GM12878 (cell line): ENCODE measurements at regions not wholly inside any gene's neighbourhood (a gene's known extent, or its start where the extent isn't known, plus 50 kb on each side); places are given as distances from the start of the nearest gene placed in this dataset.

Experiments
- ATAC-seq: fragments of 200-7000 bp; cut with Tn5 transposase; 3 replicates; pipeline ENCODE4 v1.9.1; 2020; ENCODE audit warnings: mild to moderate bottlenecking, moderate library complexity
- BruUV-seq: library from RNA; stranded (reverse); fragments of 400-500 nt; replicated peaks from 2 replicates; lab custom pipeline; 2021; lab: Mats Ljungman, UMichigan
- CTCF ChIA-PET: fragments of 300-600 bp; sonication (Branson Sonifier 250); formaldehyde crosslinking; extraction: SDS; loops from one replicate; lab custom pipeline; 2021; ENCODE audit warnings: inconsistent platforms; lab: Yijun Ruan, JAX
- POLR2A ChIA-PET: fragments of 350-600 bp; formaldehyde crosslinking; extraction: SDS; loops from one replicate; lab custom pipeline; 2021; ENCODE audit warnings: inconsistent platforms; lab: Charles Lee
- RAD21 ChIA-PET: fragments of 300-600 bp; sonication (Branson Sonifier 250); formaldehyde crosslinking; loops from one replicate; lab custom pipeline; 2023; ENCODE audit warnings: antibody characterized with exemption; ENCODE audit not compliant: unreplicated experiment; lab: Charles Lee
- SMC1A ChIA-PET: fragments of 300-600 bp; sonication (Branson Sonifier 250); formaldehyde crosslinking; loops from one replicate; lab custom pipeline; 2023; ENCODE audit not compliant: unreplicated experiment, uncharacterized antibody; lab: Charles Lee
- DNase-seq: peaks from one replicate; pipeline ENCODE4 v3.0.0-alpha.2; 2011; ENCODE audit warnings: low read depth, low spot score
- FAIRE-seq: peaks from 3 replicates; lab custom pipeline; 2011; peaks lifted over from hg19 to GRCh38; lab: Jason Lieb, UNC
- H2AFZ ChIP-seq: 2 replicates; pipeline ENCODE4 v1.6.0; 2011; ENCODE audit warnings: low read depth, low read length, control low read depth; ENCODE audit not compliant: control insufficient read depth
- H3K27ac ChIP-seq: 2 replicates; pipeline ENCODE4 v1.5.1; 2011; ENCODE audit warnings: control low read depth; ENCODE audit not compliant: control insufficient read depth, insufficient read depth
- H3K27me3 ChIP-seq, 2 experiments: replicated peaks in 1 of 2; 2 replicates each; pipeline versions ENCODE4 v1.6.0 to v1.6.1; 2011; ENCODE audit warnings: low read length in 1 of 2; ENCODE audit not compliant: control insufficient read depth in 2 of 2, insufficient read depth in 2 of 2
- H3K36me3 ChIP-seq, 2 experiments: 2 replicates each; pipeline ENCODE4 v1.5.1; 2011; ENCODE audit warnings: low read length in 1 of 2; ENCODE audit not compliant: control insufficient read depth in 2 of 2, insufficient read depth in 2 of 2
- H3K4me1 ChIP-seq: 2 replicates; pipeline ENCODE4 v1.6.1; 2011; ENCODE audit warnings: mild to moderate bottlenecking, low read length, moderate library complexity, mixed read lengths; ENCODE audit not compliant: control insufficient read depth, insufficient read depth
- H3K4me2 ChIP-seq: 2 replicates; pipeline ENCODE4 v1.6.0; 2011; ENCODE audit warnings: control low read depth; ENCODE audit not compliant: control insufficient read depth, insufficient read depth
- H3K4me3 ChIP-seq: fragments of 200-600 bp; sonication (generic); 2 replicates; pipeline ENCODE4 v1.5.1; 2016
- H3K79me2 ChIP-seq: 2 replicates; pipeline ENCODE4 v1.6.0; 2011; ENCODE audit warnings: low read length; ENCODE audit not compliant: control insufficient read depth, insufficient read depth
- H3K9ac ChIP-seq: 2 replicates; pipeline ENCODE4 v1.8.0; 2011; ENCODE audit warnings: low read length, control low read depth, mixed read lengths; ENCODE audit not compliant: control insufficient read depth, insufficient read depth
- H3K9me3 ChIP-seq: replicated peaks from 3 replicates; pipeline ENCODE4 v1.5.1; 2011; ENCODE audit warnings: mild to moderate bottlenecking, low read length; ENCODE audit not compliant: control insufficient read depth, insufficient read depth
- H4K20me1 ChIP-seq: 2 replicates; pipeline ENCODE4 v1.6.0; 2011; ENCODE audit not compliant: control insufficient read depth, insufficient read depth
- CHD1 ChIP-seq: IDR thresholded peaks from 2 replicates; pipeline ENCODE4 v1.6.1; 2012; ENCODE audit warnings: low read depth, low read length, improper control_type of control experiment
- CHD4 ChIP-seq: fragments of 200-600 bp; sonication (generic); IDR thresholded peaks from 2 replicates; pipeline ENCODE4 v1.6.1; 2016; ENCODE audit warnings: mild to moderate bottlenecking
- ETV6 ChIP-seq, 2 experiments: fragments of 450-650 bp in 1 of 2; IDR thresholded peaks in 1 of 2; conservative IDR thresholded peaks in 1 of 2; 2 replicates each; pipeline ENCODE4 v1.6.1; 2014; ENCODE audit warnings: antibody characterized with exemption in 1 of 2, borderline replicate concordance in 1 of 2, low read depth in 1 of 2, mild to moderate bottlenecking in 1 of 2, moderate library complexity in 1 of 2
- MYC ChIP-seq: IDR thresholded peaks from 2 replicates; pipeline ENCODE4 v1.6.1; 2011; ENCODE audit warnings: mild to moderate bottlenecking, low read length, moderate library complexity, inconsistent platforms; ENCODE audit not compliant: insufficient read depth, insufficient replicate concordance, insufficient read length, severe bottlenecking
- RB1 ChIP-seq: fragments of 450-650 bp; formaldehyde crosslinking; IDR thresholded peaks from 2 replicates; pipeline ENCODE4 v1.6.1; 2017; ENCODE audit warnings: mild to moderate bottlenecking, borderline replicate concordance
- RELA ChIP-seq: fragments of 450-650 bp; IDR thresholded peaks from 2 replicates; pipeline ENCODE4 v1.8.0; 2014; ENCODE audit warnings: borderline replicate concordance; ENCODE audit not compliant: partially characterized antibody
- ZNF217 ChIP-seq: fragments of 450-650 bp; IDR thresholded peaks from 2 replicates; pipeline ENCODE4 v1.6.1; 2017; ENCODE audit warnings: antibody characterized with exemption, mild to moderate bottlenecking
- ZNF24 ChIP-seq: fragments of 450-650 bp; IDR thresholded peaks from 2 replicates; pipeline ENCODE4 v1.6.1; 2017; ENCODE audit warnings: antibody characterized with exemption, mild to moderate bottlenecking
- ZZZ3 ChIP-seq: IDR thresholded peaks from 2 replicates; pipeline ENCODE4 v1.6.1; 2011; ENCODE audit warnings: low read depth; ENCODE audit not compliant: control insufficient read depth, insufficient read length
- whole genome bisulfite sequencing: methylation state at CpG from one replicate; pipeline ENCODE4 v1.1.6; 2016; ENCODE audit warnings: low lambda C conversion rate; ENCODE audit not compliant: insufficient replicate concordance, insufficient coverage; ENCODE audit errors: missing lambda C conversion rate; 5-methylcytosine and 5-hydroxymethylcytosine counted together
- in situ Hi-C: fragments of 300-500 bp; cut with MboI; formaldehyde crosslinking; loops from 9 replicates; pipeline ENCODE4 v1.14.3; 2018; ENCODE audit warnings: mixed read lengths
- intact Hi-C: fragments of 100-400 bp; cut with micrococcal nuclease; formaldehyde crosslinking; loops from one replicate; pipeline ENCODE4 v1.14.2; 2022; ENCODE audit not compliant: unreplicated experiment
- TF ChIP-seq, protein P1 (sequence below): fragments of 450-650 bp; IDR thresholded peaks from 2 replicates; pipeline ENCODE4 v1.6.1; 2016; ENCODE audit warnings: mild to moderate bottlenecking, moderate library complexity, borderline replicate concordance

DNA sequence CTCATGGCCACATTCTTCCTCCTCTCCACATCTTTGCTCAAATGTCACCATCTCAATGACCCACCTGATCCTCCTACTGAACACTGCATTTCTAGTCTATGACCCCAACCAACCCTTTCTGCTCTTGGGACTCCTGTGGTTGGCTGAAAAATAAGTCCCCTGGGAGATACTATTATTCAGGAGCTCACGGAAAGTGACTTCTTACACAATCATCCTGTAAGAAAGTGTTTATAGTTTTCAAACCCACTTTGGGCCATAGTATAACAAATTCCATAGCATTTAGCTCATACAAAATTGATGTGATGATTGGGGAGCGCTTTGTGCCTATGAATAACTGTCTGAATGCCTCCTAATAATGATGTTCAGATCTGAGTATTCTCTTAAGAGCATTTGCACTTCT lies 161.4 kb upstream of the HS3ST1 start:
- Histone ChIP-seq H3K9me3 (no peaks in the 10 kb centered on the region), H3K27me3 (no peaks in the 10 kb centered on the region), H3K79me2 (no peaks in the 10 kb centered on the region), H3K36me3 (no peaks in the 10 kb centered on the region), H2AFZ (no peak overlapping the region), H3K4me3 (no peak overlapping the region), H3K9ac (no peak overlapping the region), H4K20me1 (no peaks in the 10 kb centered on the region), H3K4me1 (no peaks in the 10 kb centered on the region), H3K27ac (no peak overlapping the region), H3K4me2 (no peak overlapping the region)
- intact Hi-C loops = no loop called here
- BruUV-seq = no TSS peak
- in situ Hi-C loops = no loop called here
- ATAC-seq (no peak), FAIRE-seq (no peak), DNase-seq (no peak)
- ChIA-PET RAD21 (no interaction called here), SMC1A (no interaction called here), POLR2A (no interaction called here), CTCF (interaction anchor here (0.6 to 1.0 kb wide), 2 partner anchors 10 to 1541 kb away, joined by 3 read pairs; no protein-coding TSS in a partner anchor)
- no peak for TF ChIP-seq ETV6 (conservative IDR thresholded peaks at IDR 0.05 in 1 of 2, IDR thresholded peaks at IDR 0.05 in 1 of 2; ENCODE audit: borderline replicate concordance in 1 of 2, low read depth in 1 of 2)
- no peak for TF ChIP-seq ZNF24
- TF ChIP-seq RB1 = no peak
- no peak for TF ChIP-seq MYC
- no peak for TF ChIP-seq CHD1
- no peak for TF ChIP-seq CHD4
- no peak for TF ChIP-seq RELA
- no peak for TF ChIP-seq ZNF217
- WGBS = 40% methylated on average over 2 of the region's 2 CpGs

DNA sequence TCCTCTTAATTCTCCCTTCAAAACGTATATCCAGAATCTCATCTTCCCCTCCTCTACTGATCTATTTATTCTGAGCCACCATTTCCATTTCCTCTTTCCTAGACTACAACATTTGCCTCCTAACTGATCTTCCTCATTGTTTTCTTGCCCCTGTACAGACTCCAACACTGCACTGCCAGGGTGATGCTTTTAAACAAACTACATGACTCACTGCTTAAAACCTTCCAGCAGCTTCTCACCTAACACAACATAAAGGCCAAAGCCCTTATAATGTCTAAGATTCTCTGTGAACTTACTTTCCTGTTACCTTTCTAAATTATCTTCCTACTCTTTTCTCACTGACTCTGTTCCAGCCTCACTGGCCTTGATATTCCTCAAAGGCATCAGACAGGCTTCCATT lies 161.0 kb upstream of the HS3ST1 start:
- no TSS peak for BruUV-seq
- in situ Hi-C loops = no loop called here
- 14% methylated on average over 1 of the region's 1 CpG for WGBS
- TF ChIP-seq, protein P1, sequence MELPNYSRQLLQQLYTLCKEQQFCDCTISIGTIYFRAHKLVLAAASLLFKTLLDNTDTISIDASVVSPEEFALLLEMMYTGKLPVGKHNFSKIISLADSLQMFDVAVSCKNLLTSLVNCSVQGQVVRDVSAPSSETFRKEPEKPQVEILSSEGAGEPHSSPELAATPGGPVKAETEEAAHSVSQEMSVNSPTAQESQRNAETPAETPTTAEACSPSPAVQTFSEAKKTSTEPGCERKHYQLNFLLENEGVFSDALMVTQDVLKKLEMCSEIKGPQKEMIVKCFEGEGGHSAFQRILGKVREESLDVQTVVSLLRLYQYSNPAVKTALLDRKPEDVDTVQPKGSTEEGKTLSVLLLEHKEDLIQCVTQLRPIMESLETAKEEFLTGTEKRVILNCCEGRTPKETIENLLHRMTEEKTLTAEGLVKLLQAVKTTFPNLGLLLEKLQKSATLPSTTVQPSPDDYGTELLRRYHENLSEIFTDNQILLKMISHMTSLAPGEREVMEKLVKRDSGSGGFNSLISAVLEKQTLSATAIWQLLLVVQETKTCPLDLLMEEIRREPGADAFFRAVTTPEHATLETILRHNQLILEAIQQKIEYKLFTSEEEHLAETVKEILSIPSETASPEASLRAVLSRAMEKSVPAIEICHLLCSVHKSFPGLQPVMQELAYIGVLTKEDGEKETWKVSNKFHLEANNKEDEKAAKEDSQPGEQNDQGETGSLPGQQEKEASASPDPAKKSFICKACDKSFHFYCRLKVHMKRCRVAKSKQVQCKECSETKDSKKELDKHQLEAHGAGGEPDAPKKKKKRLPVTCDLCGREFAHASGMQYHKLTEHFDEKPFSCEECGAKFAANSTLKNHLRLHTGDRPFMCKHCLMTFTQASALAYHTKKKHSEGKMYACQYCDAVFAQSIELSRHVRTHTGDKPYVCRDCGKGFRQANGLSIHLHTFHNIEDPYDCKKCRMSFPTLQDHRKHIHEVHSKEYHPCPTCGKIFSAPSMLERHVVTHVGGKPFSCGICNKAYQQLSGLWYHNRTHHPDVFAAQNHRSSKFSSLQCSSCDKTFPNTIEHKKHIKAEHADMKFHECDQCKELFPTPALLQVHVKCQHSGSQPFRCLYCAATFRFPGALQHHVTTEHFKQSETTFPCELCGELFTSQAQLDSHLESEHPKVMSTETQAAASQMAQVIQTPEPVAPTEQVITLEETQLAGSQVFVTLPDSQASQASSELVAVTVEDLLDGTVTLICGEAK = no peak
- TF ChIP-seq ZZZ3 (no peak), MYC (no peak)

More for the DNA sequence above, 161.0 kb upstream of the HS3ST1 start:
- no peaks in the 10 kb centered on the region for H3K36me3 ChIP-seq
- H3K27me3 ChIP-seq = no peaks in the 10 kb centered on the region
- H3K9ac ChIP-seq = no peak overlapping the region
- ChIA-PET SMC1A (no interaction called here), POLR2A (no interaction called here), RAD21 (no interaction called here), CTCF (no interaction called here)
- no peak for FAIRE-seq
- no peaks in the 10 kb centered on the region for H3K4me1 ChIP-seq
- no peak overlapping the region for H2AFZ ChIP-seq
- no peaks in the 10 kb centered on the region for H3K79me2 ChIP-seq
- no peak overlapping the region for H3K27ac ChIP-seq
- H3K4me2 ChIP-seq = no peak overlapping the region
- H3K9me3 ChIP-seq = no peaks in the 10 kb centered on the region
- no peak overlapping the region for H3K4me3 ChIP-seq
- no peaks in the 10 kb centered on the region for H4K20me1 ChIP-seq
- ATAC-seq = no peak
- intact Hi-C loops = no loop called here
- DNase-seq = no peak
